Inflammatory macrophage treated with lipopolysaccharide for 4 hours (primary cell): ENCODE measurements at regions not wholly inside any gene's neighbourhood (a gene's known extent, or its start where the extent isn't known, plus 50 kb on each side); places are given as distances from the start of the nearest gene placed in this dataset.

Experiments used
- DNase-seq: peaks from one replicate; pipeline ENCODE4 v3.0.0-alpha.2; 2020

DNA sequence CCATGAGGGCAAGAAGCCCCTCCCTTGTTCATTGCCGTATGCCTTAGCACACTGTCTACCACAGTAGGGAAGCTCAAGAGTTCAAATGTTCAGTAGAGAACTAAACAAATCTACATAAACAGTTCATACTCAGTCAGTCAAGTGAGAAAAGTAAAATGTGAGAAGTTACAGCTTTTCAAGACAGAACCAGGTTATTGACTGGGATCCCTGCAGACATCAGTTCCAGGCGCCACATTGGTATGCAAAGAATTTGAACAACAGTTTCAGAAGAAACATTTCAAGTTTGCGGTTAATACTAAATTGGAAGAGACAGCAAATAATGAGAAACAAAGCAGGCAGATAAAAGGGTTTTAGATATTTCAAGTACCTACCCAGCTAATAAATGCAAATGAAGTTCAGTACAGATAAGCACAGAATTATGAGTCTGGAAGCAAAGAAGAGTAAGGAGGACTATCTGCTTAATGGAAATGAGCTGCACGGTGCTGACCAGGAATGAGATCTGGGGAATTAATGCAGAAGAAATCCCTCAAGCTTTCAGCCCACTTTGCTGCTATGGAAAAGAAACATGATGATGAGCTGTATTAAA, 246.2 kb downstream of the HACE1 start:
- no peak for DNase-seq

DNA sequence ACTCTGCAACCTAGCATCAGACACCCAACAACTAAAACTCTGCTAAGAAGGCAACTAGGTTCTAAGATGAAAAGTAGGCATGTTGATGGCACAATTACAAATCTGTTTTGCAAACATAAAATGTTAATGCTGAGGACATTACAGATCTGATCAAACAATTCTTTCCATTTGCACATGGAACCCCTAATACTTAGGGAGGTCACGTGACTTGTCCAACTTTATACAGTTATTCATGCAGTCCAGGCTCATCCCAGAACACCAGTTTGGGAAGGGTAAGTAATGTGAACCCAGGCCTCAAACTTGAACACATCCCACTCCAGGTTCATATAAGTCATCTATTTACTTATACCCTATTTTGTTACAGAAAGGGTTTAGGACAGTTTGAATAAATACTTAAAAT, 247.2 kb downstream of the HACE1 start:
- DNase-seq = no peak

DNA sequence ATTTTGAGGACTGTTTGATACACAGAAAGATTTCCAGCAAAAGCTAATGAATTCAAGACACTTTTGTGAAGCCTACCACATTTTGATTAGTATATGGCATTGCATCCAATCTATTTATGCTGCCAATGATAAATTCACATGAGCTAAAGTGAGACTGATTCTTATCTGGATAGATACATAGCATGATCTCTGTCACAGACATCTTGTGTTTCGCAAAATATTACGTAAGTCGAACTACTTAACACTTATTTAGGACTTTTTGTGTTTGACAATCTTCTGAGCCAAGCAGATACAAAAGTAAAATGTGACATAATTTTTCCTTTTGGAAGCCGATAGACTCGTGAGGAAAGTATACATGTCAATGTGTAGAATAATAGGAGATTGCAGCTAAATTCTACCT, 251.6 kb downstream of the HACE1 start:
- no peak for DNase-seq

DNA sequence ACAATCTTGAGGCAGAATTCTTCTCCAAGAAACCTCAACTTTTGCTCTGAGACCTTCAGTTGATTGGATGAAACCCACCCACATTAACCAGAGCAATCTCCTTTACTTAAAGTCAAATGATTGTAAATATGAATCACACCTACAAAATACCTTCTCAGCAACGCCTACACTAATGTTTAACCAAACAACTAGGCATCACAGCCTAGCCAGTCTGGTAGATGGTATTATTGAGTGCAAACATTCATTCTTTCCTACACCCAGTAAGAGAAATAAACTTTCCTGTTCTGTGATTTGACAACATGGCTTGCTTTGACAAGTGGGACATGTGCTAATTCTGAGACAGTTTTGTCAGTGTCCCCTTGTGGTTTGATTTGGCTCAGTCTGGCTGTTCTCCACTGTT, 252.2 kb downstream of the HACE1 start:
- DNase-seq = no peak

DNA sequence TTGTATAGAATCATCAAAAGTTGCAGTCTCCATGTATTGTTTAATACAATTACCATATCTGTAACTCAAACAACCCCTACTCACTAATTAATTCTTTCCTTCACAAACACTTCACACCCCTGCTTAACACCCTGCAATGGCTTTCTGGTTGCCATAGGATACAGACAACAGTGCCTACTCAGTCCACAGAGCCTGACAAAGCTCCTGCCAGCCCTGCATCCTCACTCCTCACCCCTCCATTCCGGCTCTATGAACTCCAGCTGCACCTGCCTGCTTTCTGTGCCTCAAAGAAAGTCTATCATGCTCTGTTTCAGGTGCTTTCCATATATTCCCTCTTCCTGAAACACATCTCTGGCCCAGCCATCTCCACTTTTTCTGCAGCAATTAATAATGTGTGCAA, 253.4 kb downstream of the HACE1 start:
- no peak for DNase-seq

DNA sequence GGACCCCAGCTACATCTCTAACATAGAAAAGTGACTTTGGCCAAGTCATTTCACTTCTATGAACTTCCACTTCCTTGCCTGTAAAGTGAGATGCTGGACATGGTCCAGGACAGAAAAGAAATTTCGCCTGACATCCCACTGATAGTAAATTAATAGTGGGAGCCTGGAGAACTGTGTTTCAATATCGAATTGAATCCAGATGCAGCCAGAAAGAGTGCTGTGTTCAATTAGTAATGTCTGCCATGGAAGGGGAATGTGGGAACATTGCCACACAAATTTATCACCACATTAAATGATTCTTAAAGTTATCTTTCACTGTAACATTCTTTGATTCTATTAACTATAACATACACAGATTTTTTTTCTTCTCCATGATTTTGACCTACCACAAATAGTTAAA, 255.0 kb downstream of the HACE1 start:
- DNase-seq = no peak

DNA sequence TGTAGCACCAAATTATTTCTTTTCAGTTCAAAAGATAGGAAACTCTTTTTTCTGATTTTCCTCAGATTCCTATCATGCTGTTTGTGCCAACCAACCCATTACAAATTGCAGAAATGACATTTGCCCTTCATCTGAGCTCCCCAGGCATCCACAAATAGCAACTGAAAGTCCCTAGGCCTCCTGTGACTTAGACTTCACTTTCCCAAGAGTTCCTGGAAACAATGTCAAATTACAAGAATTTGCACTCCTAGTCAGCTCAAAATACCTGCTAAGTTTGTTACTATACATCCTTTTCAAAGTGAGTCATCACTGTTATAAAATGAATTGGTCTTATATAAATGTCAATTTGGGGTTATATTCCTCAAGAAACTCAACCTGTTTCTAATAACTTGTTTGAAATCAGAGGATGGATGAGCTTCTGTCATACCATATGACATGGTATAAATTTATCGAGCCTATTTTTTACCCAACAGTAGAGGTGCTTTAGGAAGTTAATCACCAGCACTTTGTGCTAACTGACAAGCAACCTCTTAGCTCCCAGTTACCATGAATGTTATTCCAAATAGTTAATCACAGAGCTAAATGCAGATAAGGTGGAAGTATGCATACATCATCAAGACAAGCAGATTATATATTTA, 256.5 kb downstream of the HACE1 start:
- DNase-seq = peak; percentile 1

DNA sequence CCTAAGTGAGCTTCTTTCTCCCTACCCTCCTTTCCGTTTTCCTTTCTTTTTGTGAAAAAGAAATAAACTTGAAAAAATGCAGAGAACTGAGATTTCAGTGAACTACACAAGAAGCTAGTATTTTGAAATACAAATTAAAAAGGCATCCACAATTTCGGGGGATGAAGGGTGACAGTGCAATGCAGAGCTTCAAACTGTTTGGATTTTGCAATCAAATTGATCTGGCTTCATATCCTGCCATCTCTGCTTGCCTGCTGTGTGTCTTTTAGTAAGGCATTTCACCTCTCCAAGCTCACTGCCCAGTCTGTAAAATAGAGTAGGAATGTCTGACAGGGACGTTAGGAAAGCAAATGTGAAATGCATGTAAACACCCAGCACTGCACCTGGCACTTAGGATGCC, 258.0 kb downstream of the HACE1 start:
- DNase-seq = no peak

DNA sequence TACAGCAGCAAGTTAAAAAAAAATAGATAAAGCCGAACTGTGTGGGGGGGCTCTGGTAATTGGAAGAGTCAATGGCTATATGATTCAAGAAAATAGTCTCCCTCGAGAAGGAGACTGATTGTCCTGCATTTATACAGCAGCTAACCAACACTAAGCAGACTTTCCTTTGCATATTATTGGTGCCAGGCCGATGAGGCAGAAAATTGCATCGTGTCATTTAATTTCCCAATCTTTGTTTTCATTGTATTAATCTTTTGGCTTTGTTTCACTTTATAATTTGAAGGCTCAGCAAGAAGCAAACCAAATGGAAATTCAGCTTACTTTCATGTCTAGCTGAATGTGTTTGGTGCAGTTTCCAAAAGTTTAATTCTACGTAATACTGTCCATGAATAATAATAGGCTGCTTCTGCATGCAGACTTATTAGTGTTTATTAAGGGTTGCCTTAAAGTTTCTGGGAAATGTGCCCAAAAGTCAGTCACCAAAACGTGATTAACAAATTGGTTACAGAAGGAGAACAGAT, 258.5 kb downstream of the HACE1 start:
- peak; percentile 23 for DNase-seq

DNA sequence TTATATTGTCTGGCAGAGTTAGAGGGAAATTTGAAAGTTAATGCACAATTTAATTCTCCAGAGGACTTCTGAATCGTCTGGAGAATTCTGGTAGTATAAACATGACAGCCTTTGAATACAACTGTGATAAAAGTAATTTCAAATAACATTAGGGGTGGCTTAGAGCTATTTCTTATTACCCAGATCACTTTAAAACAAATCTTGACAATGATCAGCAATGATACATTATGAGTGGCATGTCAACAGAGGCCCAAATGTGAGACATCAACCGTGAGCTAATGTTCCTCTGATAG, 259.1 kb downstream of the HACE1 start:
- no peak for DNase-seq

DNA sequence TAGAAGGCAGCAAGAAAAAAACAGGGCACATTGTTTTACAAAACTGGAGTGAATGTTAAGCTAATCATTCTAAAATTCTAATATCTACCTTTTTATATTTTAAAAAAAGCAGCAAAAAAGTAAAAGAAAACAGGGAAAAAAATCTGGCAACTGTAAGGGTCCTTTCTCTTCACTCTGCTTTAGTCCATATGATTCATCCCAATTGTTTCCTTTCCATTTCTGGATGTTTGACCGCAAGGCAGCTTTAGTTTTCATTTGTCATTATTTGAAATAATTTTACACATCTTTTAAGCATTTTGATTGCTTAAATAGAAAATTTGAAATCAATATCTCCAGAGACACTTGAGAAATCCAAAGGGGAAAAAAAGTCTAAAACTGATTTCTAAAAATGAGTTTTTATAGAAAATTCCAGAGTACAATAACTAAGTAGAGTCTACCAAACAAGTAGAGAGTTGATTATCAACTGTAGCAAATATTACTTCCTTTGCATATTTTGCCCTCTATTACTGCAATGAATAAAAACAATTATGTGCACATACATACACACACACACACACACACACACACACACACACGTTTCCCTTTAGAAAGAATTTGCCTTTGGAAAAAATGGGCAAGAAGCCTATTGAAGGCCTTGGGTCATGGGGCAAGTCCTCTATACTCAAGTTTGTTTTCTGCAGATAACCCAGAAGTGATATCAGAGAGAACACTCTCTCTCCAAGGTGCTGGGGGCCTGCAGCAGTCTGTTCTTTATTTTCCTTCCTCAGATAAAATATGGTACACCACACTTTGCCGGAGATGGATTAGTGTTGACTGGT, 259.7 kb downstream of the HACE1 start:
- no peak for DNase-seq

DNA sequence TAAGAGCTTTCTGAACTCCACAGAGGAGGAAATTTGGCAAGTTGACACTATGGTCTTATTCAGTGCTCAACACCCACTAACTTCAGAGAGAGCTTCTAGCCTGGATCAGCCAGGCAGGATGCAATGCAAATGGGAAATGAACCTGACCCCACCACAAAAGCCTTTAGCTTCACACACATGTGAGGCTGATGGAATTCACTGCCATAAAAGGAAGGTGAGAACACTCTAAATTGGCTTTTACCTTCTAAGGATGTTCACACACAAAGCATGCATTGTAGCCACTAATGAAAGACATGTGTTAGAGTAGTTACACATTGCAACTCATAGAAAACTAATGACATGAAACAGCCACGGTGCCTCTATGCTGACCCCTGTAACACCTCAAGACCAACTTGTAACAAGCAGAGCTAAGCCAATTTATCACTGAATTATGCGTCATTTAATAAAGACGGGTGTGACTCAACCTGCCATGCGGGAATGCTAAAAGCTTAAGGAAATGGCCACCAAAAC, 262.1 kb downstream of the HACE1 start:
- no peak for DNase-seq

DNA sequence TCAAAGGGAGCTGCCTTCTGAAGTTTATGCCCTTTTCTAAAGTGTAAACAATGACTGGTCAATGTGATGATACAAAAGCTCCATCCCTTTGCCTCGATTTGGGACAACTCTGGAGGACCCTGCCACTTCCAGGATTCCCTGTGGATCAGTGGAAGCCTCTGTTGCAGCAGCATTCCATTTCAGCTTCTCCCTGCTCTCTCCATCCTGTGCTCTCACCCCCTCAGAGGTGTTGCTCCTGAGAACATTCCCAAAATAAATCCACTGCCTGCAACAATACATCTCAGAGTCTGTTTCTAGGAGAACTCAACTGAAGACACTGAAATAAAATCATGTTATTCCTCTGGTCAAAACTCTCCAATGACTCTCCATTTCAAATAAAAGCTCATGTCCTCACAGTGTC, 263.6 kb downstream of the HACE1 start:
- DNase-seq = no peak

DNA sequence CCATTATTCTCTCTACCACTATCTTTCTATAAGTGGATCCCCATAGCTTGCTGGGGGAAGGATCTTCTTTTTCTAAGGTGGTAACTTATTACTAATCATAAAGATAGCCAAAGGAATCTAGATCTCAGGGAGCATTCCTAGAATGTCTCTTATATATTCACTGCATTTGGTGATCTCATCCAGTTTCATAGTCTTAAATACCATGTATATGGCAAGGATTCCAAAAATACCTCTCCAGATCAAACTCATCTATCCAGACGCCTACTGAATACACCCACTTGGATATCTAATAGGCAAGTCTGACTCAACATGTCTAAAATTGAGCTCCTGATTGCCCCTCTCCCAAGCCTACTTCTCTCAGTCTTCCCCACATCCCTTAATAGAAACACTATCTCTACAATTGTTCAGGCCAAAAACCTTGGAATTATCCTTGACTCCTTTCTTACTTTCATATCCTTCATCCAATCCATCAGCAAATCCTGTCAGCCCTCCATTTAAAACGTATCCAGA, 264.4 kb downstream of the HACE1 start:
- no peak for DNase-seq

DNA sequence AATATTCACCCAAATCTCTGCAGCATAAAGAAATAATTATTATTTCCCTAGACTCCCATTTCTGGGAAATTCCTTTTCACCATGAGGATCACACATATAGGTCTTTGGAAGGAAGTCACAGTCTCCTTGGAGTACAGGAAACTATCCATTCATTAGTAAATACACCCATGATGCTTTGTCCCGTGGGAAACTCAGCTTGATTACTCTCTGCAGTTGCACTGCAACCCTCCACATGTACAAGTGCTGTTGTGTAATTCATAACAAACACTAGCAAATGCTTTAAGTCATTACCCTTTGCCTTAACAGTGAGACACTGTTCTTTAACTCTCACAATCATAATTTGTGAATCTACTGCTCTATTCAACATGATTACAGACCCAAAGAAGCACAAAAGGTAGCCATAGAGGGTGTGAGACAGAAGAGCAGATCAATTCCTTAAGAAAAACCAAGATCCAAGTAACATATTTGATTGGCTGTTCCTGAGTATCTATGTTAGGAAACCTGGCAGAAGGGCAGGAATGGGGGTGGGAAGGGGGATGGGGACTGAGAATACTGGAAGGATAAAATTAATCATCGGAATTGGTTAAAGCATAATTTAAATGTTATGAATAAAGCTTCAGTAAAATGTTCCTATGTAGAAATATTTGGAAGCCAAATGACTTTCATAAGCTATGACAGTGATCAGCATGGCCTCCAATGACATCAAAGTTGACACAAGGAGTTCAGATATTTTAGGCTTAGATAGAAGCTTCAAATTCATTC, 268.0 kb downstream of the HACE1 start:
- DNase-seq = no peak

DNA sequence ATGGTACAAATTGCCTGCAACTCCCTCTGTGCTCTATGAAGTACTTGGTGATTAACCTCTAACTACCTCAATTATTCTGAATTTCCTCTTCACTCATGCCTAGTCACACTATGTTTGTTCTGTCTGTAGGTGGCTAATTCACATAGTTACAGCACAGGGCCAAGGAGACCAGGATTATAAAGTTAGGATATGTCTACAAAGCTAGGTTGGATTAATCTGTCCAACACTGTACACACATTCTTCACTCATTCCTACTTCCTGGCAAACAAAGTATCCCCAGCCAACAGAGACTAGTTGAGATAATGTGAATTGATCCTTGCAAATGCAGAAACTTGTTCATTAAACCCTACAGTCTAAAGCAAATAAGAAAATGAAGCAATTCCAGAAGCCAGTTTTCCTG, 269.8 kb downstream of the HACE1 start:
- no peak for DNase-seq

DNA sequence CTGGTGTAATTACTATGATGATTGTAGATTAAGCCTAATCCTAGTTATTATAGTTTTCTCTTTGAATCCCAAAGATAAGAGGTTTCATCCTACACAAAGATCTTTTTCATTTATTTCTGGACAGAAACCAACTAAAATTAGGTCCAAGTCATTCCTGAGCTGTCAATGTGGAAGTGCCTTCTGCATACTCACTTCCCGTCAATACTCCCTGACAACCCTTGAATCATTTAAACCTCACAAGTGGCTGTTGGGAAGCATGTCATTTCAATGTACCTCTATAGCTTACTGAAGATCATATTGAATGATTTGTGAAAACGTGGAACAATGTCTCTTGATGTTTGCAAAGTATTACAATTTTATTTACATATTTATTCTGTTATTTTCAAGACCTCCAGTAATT, 274.1 kb downstream of the HACE1 start:
- DNase-seq = no peak

DNA sequence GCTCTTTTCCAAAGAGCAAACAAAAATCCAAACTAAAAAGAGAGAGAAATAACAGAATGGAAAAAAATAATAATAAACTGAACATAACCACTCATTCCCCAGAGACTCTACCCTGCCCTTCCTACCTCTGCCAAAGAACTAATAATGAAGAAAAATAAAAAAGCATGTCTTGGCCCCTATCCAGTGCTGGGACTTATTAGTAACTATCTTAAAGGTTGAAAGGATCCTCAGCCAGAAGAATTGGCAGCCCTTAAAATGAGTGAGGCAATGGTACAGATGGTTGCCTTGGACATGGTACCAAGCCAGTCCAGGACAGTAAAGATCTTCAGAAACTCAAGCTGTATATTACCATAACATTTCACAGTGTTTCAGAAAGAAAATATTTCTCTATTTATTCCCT, 279.3 kb downstream of the HACE1 start:
- no peak for DNase-seq

DNA sequence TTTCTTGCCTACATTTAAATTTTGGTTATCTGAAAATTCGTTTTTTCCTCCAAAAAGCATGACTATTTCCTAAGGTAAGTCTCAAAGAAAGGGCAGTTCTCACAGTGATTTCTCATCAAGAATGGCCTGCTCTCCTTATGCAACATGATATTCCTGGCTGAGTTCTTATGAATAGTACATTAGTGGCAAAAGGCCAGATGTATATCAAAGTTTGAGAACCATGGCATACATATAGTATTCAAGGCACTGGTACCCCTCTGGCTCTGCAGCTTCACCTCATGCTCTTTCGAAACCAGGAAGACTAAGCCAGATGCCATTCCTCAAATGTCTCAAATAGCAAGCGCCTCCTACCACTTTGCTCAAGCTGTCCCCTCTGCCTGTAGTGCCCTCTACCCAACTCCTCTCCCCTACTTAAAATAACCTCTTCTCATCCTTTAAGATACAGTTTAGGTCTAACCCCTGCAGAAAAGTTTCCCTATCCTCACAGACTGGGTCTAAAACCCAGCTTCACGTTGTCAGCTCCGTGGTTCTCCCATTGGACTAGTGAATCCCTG, 280.3 kb downstream of the HACE1 start:
- no peak for DNase-seq

DNA sequence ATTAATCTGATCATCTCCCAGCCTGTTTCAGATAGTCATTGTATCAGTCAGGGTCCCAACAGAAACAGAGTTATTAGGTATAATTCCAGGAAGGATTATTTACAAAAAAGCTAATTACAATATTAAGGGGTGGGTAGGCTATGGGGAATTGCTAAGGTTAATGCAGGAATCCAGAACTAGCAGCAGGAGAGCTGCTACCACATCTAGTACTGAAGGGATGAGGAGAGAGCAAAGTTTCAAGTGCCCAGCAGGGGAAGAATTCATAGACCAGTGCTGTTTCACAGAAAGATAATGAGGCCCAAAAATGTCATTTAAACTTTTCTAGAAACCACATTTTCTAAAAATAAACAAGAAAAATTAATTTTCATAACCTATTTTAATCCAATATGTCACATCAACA, 284.2 kb downstream of the HACE1 start:
- DNase-seq = no peak

DNA sequence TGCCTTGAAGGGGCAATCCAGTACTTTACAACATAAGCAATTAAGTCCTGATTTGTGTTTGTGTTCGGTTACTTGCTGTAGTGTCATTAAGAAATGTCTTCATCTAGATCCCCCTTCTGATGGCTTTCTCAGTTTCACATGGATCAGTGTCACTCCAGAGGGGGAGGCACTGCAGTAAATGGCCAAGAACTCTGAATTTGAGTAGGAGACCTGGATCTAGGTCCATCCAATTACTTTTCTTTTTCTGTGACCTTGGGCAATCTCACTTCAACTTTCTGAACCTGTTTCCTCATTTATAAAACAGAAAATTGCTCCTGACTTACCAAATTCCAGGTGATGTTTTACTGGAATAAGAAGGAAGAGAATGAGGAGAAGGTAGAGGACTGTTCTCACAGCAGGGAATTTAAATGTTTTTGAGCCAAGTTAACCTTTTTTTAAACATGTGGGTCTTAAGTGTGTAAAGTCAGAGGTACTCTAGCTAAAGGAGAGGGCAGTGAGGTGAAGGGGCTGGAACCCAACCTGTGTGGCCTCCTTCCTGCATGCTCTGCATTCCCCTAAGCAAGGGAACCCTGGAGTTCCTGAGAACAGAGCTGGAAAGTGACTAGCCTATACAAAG, 285.5 kb downstream of the HACE1 start:
- DNase-seq = no peak

DNA sequence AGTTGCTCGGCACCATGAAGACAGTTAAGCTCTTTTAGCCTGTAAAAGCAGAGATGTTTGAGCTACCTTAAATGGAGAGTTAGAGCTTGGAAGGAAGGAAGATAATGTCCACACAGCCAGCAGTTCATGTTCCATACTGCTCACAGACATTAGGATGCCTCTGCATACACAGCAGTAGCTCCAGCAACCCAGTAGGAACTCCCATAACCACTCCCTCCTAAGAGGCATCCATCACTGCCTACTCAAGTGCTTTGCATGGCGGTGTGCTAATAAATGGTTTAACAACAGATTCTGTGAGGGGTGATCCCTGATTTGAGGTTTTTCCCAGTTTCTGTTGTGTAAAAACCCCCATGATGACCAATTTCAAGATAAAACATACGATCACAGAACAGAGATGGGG, 286.4 kb downstream of the HACE1 start:
- no peak for DNase-seq
